ENCODE measurements at regions not wholly inside any gene's neighbourhood (a gene's known extent, or its start where the extent isn't known, plus 50 kb on each side); places are given as distances from the start of the nearest gene placed in this dataset.

- no peak for DNase-seq
These were observed 853.3 kb downstream of the MAT2B start for GRCh38 chr5:164358531-164359259.

- DNase-seq, result no peak
These were observed 854.1 kb downstream of the MAT2B start for GRCh38 chr5:164359260-164360255.

- DNase-seq, result no peak
These were observed 855.2 kb downstream of the MAT2B start for GRCh38 chr5:164360589-164360988.

- no peak for DNase-seq
These were observed 856.6 kb downstream of the MAT2B start for GRCh38 chr5:164361986-164362385.

GRCh38 chr5:164362835-164363234, 857.4 kb downstream of the MAT2B start:
- no peak for DNase-seq

- DNase-seq, result no peak
These were observed 859.1 kb downstream of the MAT2B start for GRCh38 chr5:164364237-164365208.

- no peak for DNase-seq
These were observed 865.4 kb downstream of the MAT2B start for GRCh38 chr5:164370841-164371240.

- DNase-seq, result no peak
These were observed 867.5 kb downstream of the MAT2B start for GRCh38 chr5:164372892-164373291.

- no peak for DNase-seq
These were observed 868.5 kb downstream of the MAT2B start for GRCh38 chr5:164373876-164374275.

GRCh38 chr5:164375051-164375450, 869.6 kb downstream of the MAT2B start:
- no peak for DNase-seq

GRCh38 chr5:164376843-164377242, 871.4 kb downstream of the MAT2B start:
- DNase-seq, result no peak

GRCh38 chr5:164377746-164378145, 872.3 kb downstream of the MAT2B start:
- no peak for DNase-seq

- DNase-seq, result no peak
These were observed 878.2 kb downstream of the MAT2B start for GRCh38 chr5:164383662-164384061.

GRCh38 chr5:164392531-164392930, 887.1 kb downstream of the MAT2B start:
- no peak for DNase-seq

- no peak for DNase-seq
These were observed 889.3 kb downstream of the MAT2B start for GRCh38 chr5:164394686-164395194.

GRCh38 chr5:164412531-164412930, 907.1 kb downstream of the MAT2B start:
- DNase-seq, result no peak

- DNase-seq, result no peak
These were observed 914.7 kb downstream of the MAT2B start for GRCh38 chr5:164420161-164420560.

GRCh38 chr5:164422400-164422799, 917.0 kb downstream of the MAT2B start:
- no peak for DNase-seq

GRCh38 chr5:164431634-164432304, 926.4 kb downstream of the MAT2B start:
- DNase-seq, result no peak

GRCh38 chr5:164433106-164433870, 927.9 kb downstream of the MAT2B start:
- no peak for DNase-seq

GRCh38 chr5:164435576-164435975, 930.2 kb downstream of the MAT2B start:
- DNase-seq, result no peak

Data from activated CD4-positive, alpha-beta T cell treated with anti-CD3 and anti-CD28 coated beads, Interleukin-10, Interleukin-2, amounts not matched to agents 100 ng/mL and 50 ng/mL, durations not matched to agents 16 hours and 8 hours (primary cell).